Cardiac muscle cell (in vitro differentiated cells and primary cell): ENCODE measurements at regions not wholly inside any gene's neighbourhood (a gene's known extent, or its start where the extent isn't known, plus 50 kb on each side); places are given as distances from the start of the nearest gene placed in this dataset.
A peak's percentile ranks its signal among the peaks of the same experiment; 100 is the strongest.

Source experiments
- DNase-seq, 2 donors: peaks; one replicate each; pipeline versions ENCODE4 v3.0.0 to v3.0.0-alpha.2; 2010 to 2017; ENCODE audit warnings: low read depth in 1 of 2, low spot score in 1 of 2
- H3K27ac ChIP-seq: fragments of 200-600 bp; sonication (generic); 2 replicates; pipeline ENCODE4 v1.5.1; 2016
- H3K27me3 ChIP-seq: fragments of 200-600 bp; sonication (generic); 2 replicates; pipeline ENCODE4 v1.6.0; 2016; ENCODE audit warnings: control low read depth
- H3K36me3 ChIP-seq: fragments of 200-600 bp; sonication (generic); 2 replicates; pipeline ENCODE4 v1.5.1; 2016; ENCODE audit warnings: control low read depth
- H3K4me1 ChIP-seq: fragments of 200-600 bp; sonication (generic); 2 replicates; pipeline ENCODE4 v1.8.1; 2017; ENCODE audit warnings: low read depth, mild to moderate bottlenecking, mixed run types
- H3K4me3 ChIP-seq: fragments of 200-600 bp; sonication (generic); 2 replicates; pipeline ENCODE4 v1.5.1; 2016; ENCODE audit warnings: mild to moderate bottlenecking
- H3K9me3 ChIP-seq: fragments of 200-600 bp; sonication (generic); 2 replicates; pipeline ENCODE4 v1.5.1; 2017; ENCODE audit warnings: low read depth, mild to moderate bottlenecking, control low read depth
- TF ChIP-seq, protein P1 (sequence below): IDR thresholded peaks from 2 replicates; pipeline ENCODE4 v1.5.1; 2012; ENCODE audit warnings: low read depth, mild to moderate bottlenecking, low read length

GRCh38 chr11:106410902-106411301, 333.4 kb downstream of the AASDHPPT start:
- no peaks in the 10 kb centered on the region for H3K27me3 ChIP-seq
- TF ChIP-seq, protein P1, sequence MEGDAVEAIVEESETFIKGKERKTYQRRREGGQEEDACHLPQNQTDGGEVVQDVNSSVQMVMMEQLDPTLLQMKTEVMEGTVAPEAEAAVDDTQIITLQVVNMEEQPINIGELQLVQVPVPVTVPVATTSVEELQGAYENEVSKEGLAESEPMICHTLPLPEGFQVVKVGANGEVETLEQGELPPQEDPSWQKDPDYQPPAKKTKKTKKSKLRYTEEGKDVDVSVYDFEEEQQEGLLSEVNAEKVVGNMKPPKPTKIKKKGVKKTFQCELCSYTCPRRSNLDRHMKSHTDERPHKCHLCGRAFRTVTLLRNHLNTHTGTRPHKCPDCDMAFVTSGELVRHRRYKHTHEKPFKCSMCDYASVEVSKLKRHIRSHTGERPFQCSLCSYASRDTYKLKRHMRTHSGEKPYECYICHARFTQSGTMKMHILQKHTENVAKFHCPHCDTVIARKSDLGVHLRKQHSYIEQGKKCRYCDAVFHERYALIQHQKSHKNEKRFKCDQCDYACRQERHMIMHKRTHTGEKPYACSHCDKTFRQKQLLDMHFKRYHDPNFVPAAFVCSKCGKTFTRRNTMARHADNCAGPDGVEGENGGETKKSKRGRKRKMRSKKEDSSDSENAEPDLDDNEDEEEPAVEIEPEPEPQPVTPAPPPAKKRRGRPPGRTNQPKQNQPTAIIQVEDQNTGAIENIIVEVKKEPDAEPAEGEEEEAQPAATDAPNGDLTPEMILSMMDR, result no peak
- no peaks in the 10 kb centered on the region for H3K36me3 ChIP-seq
- no peaks in the 10 kb centered on the region for H3K9me3 ChIP-seq
- no peak overlapping the region for H3K4me3 ChIP-seq
- no peak for DNase-seq
- no peak overlapping the region for H3K27ac ChIP-seq
- H3K4me1 ChIP-seq, result no peaks in the 10 kb centered on the region

DNA sequence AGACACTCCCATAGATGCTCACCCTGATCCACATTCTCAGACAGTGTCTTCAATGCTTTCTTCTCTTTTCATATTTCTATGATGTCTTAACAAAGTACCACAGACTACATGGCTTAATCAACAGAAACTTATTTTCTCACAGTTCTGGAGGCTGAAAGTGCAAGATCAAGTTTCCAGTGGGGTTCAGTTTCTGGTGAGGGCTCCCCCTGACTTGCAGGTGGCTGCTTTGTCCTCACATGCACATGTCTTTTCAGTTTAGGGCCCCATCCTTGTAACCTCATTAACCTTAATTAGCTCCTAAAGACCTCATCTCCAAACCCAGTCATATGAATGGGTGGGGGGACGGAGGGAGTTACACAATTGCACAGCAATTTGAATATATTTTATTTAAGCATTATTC, 335.8 kb downstream of the AASDHPPT start:
- Histone ChIP-seq H3K4me3 (no peak overlapping the region), H3K9me3 (no peaks in the 10 kb centered on the region), H3K27ac (no peak overlapping the region), H3K36me3 (no peaks in the 10 kb centered on the region), H3K27me3 (no peaks in the 10 kb centered on the region), H3K4me1 (no peaks in the 10 kb centered on the region)
- TF ChIP-seq, protein P1, result no peak
- no peak for DNase-seq

DNA sequence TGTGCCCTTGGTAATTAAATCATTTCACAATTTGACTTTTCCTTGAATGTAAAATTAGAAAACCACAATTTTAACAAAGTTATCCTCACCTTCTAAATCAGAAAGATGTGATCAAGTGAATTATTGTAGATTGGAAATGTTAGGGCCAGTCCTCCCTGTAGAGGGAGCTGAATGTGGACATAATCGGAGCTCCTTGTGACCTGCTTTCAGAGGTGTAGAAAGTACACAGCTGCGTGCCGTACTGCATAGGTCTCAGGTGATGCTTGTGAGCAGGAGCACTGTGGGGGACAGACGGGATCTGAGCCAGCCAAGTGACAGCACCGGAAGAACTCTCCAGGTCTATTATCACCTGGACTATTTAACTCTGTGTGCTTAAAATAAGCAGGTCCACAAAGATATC, 338.0 kb downstream of the AASDHPPT start:
- TF ChIP-seq, protein P1, result no peak
- Histone ChIP-seq H3K27me3 (no peaks in the 10 kb centered on the region), H3K36me3 (no peaks in the 10 kb centered on the region), H3K27ac (no peak overlapping the region), H3K9me3 (no peaks in the 10 kb centered on the region), H3K4me1 (no peaks in the 10 kb centered on the region), H3K4me3 (no peak overlapping the region)
- DNase-seq, result no peak

DNA sequence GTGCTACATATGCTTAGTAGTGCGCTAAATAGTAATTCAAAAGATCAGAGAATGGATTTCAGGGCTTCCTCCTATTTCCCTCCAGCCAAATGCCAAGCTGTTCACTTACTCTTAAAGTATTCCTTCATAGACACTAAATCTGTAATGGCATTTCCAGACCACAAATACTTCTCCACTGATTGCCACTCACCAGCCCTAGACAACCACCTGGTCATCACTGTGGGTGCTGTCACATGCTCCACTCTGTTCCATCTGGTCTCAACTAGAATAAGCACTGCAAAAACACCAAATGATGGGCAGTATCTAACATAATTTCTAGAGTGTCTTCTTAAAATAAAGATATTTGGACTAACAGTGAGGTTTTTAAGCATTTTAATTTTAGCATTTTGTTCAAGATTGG, 341.3 kb downstream of the AASDHPPT start:
- H3K27me3 ChIP-seq, result no peaks in the 10 kb centered on the region
- H3K4me3 ChIP-seq, result no peak overlapping the region
- H3K27ac ChIP-seq, result no peak overlapping the region
- no peaks in the 10 kb centered on the region for H3K36me3 ChIP-seq
- no peaks in the 10 kb centered on the region for H3K9me3 ChIP-seq
- DNase-seq, result no peak
- no peaks in the 10 kb centered on the region for H3K4me1 ChIP-seq
- TF ChIP-seq, protein P1, result no peak

DNA sequence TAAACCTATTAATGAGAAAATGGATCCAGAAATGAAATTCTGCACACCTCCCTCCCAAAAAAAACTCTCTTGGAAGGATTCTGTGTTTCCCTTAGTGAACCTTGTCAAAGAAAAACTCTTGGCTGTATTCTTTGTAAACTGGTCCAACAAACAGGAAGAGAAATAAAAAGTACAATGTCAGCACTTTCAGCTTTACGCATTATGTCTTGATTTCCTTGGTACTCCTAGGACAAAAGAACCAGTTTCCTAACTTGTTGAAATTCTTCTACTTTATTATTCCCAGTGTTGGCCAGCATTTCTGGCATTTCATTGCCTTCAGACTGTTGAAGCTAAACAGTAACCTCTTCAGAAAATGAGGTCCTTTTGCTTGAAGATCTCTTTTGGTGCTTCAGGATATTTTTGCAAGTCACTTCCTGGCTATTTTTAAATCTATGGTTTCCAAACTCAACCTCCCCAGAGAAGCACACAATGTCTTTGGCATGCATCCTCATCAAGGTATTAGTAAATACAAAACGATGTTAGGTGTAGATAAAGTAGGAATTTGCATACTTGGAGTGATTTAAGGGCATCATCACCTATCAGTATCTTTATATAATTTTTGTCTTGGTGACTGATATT, 342.7 kb downstream of the AASDHPPT start:
- Histone ChIP-seq H3K4me3 (no peak overlapping the region), H3K4me1 (no peaks in the 10 kb centered on the region), H3K27me3 (no peaks in the 10 kb centered on the region), H3K36me3 (no peaks in the 10 kb centered on the region), H3K27ac (no peak overlapping the region), H3K9me3 (no peaks in the 10 kb centered on the region)
- DNase-seq, result peak in 1 of 2 donors; percentile 28
- TF ChIP-seq, protein P1, result no peak

DNA sequence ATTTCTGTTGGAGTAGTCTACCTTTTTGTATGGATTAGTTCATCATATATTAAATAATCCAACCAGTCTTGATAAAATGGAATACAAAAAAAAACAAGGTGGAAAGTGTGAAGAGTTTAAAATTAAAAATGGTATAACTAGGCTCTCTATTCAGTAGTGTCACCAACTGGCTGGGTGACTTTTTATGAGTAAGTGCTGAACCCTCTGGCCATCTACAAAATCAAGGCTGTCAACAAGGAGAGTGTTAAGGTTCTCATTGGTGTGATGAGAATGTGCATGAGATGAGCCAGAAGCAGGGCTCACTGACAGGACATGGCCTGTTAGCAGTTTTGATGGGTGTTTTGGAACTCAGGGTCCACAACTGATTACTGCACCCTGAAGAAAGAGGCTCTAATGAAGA, 343.2 kb downstream of the AASDHPPT start:
- Histone ChIP-seq H3K9me3 (no peaks in the 10 kb centered on the region), H3K4me1 (no peaks in the 10 kb centered on the region), H3K4me3 (no peak overlapping the region), H3K36me3 (no peaks in the 10 kb centered on the region), H3K27ac (no peak overlapping the region), H3K27me3 (no peaks in the 10 kb centered on the region)
- TF ChIP-seq, protein P1, result no peak
- no peak for DNase-seq
